ENCODE measurements at regions not wholly inside any gene's neighbourhood (a gene's known extent, or its start where the extent isn't known, plus 50 kb on each side); places are given as distances from the start of the nearest gene placed in this dataset.

DNA sequence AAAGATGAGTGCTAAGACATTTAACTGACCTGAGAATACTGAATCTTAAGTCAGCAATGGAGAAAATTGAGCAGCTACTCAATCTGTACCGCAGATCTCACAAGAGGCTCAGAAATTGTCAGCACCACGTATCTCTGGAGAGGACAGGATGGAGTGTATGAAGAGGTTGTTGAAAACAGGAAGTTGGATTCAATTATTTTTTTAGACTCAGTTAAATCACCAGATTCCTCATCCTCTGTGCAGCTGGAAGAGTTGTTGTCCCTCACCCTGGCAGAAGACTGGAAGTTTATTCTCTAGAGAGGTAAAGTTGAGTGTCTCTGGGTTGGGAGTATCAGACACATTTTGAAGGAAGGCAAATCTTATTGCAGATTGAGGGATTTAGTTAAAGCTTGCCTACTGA, 114.9 kb upstream of the NT5C1B start:
- TF ChIP-seq, protein P1, sequence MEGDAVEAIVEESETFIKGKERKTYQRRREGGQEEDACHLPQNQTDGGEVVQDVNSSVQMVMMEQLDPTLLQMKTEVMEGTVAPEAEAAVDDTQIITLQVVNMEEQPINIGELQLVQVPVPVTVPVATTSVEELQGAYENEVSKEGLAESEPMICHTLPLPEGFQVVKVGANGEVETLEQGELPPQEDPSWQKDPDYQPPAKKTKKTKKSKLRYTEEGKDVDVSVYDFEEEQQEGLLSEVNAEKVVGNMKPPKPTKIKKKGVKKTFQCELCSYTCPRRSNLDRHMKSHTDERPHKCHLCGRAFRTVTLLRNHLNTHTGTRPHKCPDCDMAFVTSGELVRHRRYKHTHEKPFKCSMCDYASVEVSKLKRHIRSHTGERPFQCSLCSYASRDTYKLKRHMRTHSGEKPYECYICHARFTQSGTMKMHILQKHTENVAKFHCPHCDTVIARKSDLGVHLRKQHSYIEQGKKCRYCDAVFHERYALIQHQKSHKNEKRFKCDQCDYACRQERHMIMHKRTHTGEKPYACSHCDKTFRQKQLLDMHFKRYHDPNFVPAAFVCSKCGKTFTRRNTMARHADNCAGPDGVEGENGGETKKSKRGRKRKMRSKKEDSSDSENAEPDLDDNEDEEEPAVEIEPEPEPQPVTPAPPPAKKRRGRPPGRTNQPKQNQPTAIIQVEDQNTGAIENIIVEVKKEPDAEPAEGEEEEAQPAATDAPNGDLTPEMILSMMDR (conservative IDR thresholded peaks at IDR 0.05) = no peak
- no peak for TF ChIP-seq ZFX (IDR thresholded peaks at IDR 0.05)
